DND-41 (cell line): ENCODE measurements at regions not wholly inside any gene's neighbourhood (a gene's known extent, or its start where the extent isn't known, plus 50 kb on each side); places are given as distances from the start of the nearest gene placed in this dataset.
A peak's percentile ranks its signal among the peaks of the same experiment; 100 is the strongest.

Source experiments
- CTCF ChIP-seq: IDR thresholded peaks from 2 replicates; pipeline ENCODE4 v1.5.1; 2012; ENCODE audit warnings: borderline replicate concordance, low read length, moderate library complexity, mild to moderate bottlenecking; ENCODE audit not compliant: poor library complexity, severe bottlenecking; ENCODE audit errors: extremely low read depth
- EZH2 ChIP-seq: IDR thresholded peaks from 3 replicates; pipeline ENCODE4 v1.6.1; 2012; ENCODE audit warnings: borderline replicate concordance, low read depth, mild to moderate bottlenecking, moderate library complexity, low read length, inconsistent platforms; ENCODE audit not compliant: severe bottlenecking

- TF ChIP-seq CTCF (peak; percentile 31), EZH2 (no peak)
Measured at GRCh38 chr2:228689053-228689452, 507.6 kb upstream of the SPHKAP start.
